Esophagus squamous epithelium (tissue), 4 donors: ENCODE measurements at regions not wholly inside any gene's neighbourhood (a gene's known extent, or its start where the extent isn't known, plus 50 kb on each side); places are given as distances from the start of the nearest gene placed in this dataset.

Source experiments
- CTCF ChIP-seq, 6 experiments: fragments of 450-650 bp in 4 of 6; fragments of 200-600 bp in 2 of 6; sonication (generic) in 2 of 6; IDR thresholded peaks; one replicate each; pipeline ENCODE4 v1.5.1; 2016 to 2019; ENCODE audit warnings: antibody characterized with exemption in 6 of 6, mild to moderate bottlenecking in 4 of 6, moderate library complexity in 4 of 6
- POLR2A ChIP-seq, 4 donors: fragments of 450-650 bp; IDR thresholded peaks; one replicate each; pipeline ENCODE4 v1.6.1; 2017; ENCODE audit warnings: antibody characterized with exemption in 4 of 4, mild to moderate bottlenecking in 4 of 4, moderate library complexity in 3 of 4

GRCh38 chr2:145741636-145742035, 1221.7 kb upstream of the ZEB2 start:
- TF ChIP-seq CTCF (IDR thresholded peaks at IDR 0.05) (no peak), POLR2A (IDR thresholded peaks at IDR 0.05) (no peak)
